PC-9 (cell line): ENCODE measurements at regions not wholly inside any gene's neighbourhood (a gene's known extent, or its start where the extent isn't known, plus 50 kb on each side); places are given as distances from the start of the nearest gene placed in this dataset.

Source experiments
- BruUV-seq: library from RNA; stranded (reverse); fragments of 400-500 nt; replicated peaks from 2 replicates; lab custom pipeline; 2021; lab: Mats Ljungman, UMichigan
- CTCF ChIA-PET: fragments of 300-600 bp; sonication (Branson Sonifier 250); formaldehyde crosslinking; loops from one replicate; lab custom pipeline; 2022; ENCODE audit warnings: antibody characterized with exemption; lab: Charles Lee
- POLR2A ChIA-PET: fragments of 300-600 bp; sonication (Branson Sonifier 250); formaldehyde crosslinking; loops from one replicate; lab custom pipeline; 2022; ENCODE audit warnings: antibody characterized with exemption; ENCODE audit not compliant: unreplicated experiment; lab: Charles Lee
- DNase-seq, 2 experiments: peaks; one replicate each; pipeline versions ENCODE4 v3.0.0 to v3.0.0-alpha.2; 2015 to 2022; ENCODE audit warnings: mixed read lengths in 1 of 2
- H2AFZ ChIP-seq: fragments of 200-600 bp; sonication (generic); 2 replicates; pipeline ENCODE4 v1.8.1; 2017; ENCODE audit warnings: antibody characterized with exemption
- H3F3A ChIP-seq: fragments of 200-600 bp; sonication (generic); 2 replicates; pipeline ENCODE4 v1.8.1; 2017; ENCODE audit warnings: antibody characterized with exemption, mild to moderate bottlenecking, low read depth; ENCODE audit not compliant: insufficient read depth
- H3K27ac ChIP-seq: fragments of 200-600 bp; sonication (generic); 2 replicates; pipeline ENCODE4 v1.6.1; 2016; ENCODE audit warnings: mixed run types
- H3K27me3 ChIP-seq: fragments of 200-600 bp; sonication (generic); 2 replicates; pipeline ENCODE4 v1.6.1; 2016; ENCODE audit warnings: low read depth, mixed run types; ENCODE audit not compliant: insufficient read depth
- H3K36me3 ChIP-seq: fragments of 200-600 bp; sonication (generic); 2 replicates; pipeline ENCODE4 v1.6.1; 2016; ENCODE audit warnings: low read depth, mixed run types
- H3K4me1 ChIP-seq: fragments of 200-600 bp; sonication (generic); replicated peaks from 2 replicates; pipeline ENCODE4 v1.6.1; 2016; ENCODE audit warnings: mixed run types; ENCODE audit not compliant: insufficient read depth
- H3K4me2 ChIP-seq: fragments of 200-600 bp; sonication (generic); 2 replicates; pipeline ENCODE4 v1.6.1; 2017; ENCODE audit warnings: mixed run types
- H3K4me3 ChIP-seq: fragments of 200-600 bp; sonication (generic); 2 replicates; pipeline ENCODE4 v1.6.1; 2016; ENCODE audit warnings: mixed run types
- H3K79me2 ChIP-seq: fragments of 200-600 bp; sonication (generic); 2 replicates; pipeline ENCODE4 v1.6.1; 2017; ENCODE audit warnings: low read depth, mixed run types
- H3K9me2 ChIP-seq: fragments of 200-600 bp; sonication (generic); 2 replicates; pipeline ENCODE4 v1.8.1; 2017; ENCODE audit warnings: mild to moderate bottlenecking; ENCODE audit not compliant: insufficient read depth
- H3K9me3 ChIP-seq: fragments of 200-600 bp; sonication (generic); 2 replicates; pipeline ENCODE4 v1.8.1; 2016; ENCODE audit warnings: low read depth; ENCODE audit not compliant: insufficient read depth
- H4K20me1 ChIP-seq: fragments of 200-600 bp; sonication (generic); 2 replicates; pipeline ENCODE4 v1.8.1; 2017; ENCODE audit not compliant: insufficient read depth
- EZH2 ChIP-seq: fragments of 200-600 bp; sonication (generic); IDR thresholded peaks from 2 replicates; pipeline ENCODE4 v1.8.0; 2017; ENCODE audit warnings: antibody characterized with exemption, low read depth
- intact Hi-C: fragments of 100-400 bp; cut with micrococcal nuclease; formaldehyde crosslinking; loops from one replicate; pipeline ENCODE4 v1.10.0; 2022; ENCODE audit not compliant: unreplicated experiment
- TF ChIP-seq, protein P1 (sequence below): fragments of 200-600 bp; sonication (generic); conservative IDR thresholded peaks from 2 replicates; pipeline ENCODE4 v1.6.1; 2017; ENCODE audit warnings: mixed run types, antibody characterized with exemption, mild to moderate bottlenecking, moderate library complexity

DNA sequence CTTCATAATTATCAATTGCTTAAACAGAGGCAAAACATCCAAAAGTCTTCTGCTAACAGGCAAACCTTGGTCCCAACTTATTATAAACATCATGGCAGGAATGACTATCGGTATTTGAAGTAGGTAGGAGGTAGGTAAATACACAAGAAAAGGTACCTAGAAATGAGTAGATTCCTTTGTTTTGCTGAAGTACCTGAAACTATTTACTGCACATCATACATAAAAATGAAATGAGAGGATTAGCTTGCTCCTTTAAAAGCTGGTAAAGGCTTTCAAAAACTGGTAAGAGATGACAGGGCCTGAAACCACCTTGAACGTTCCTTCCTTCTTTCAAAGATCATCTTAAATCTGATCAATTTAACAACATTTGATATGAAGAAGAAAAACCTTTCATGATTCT is 55.2 kb upstream of the MAPRE2 start:
- Histone ChIP-seq H3K27ac (no peak overlapping the region), H2AFZ (no peak overlapping the region), H3K4me3 (no peak overlapping the region), H3K9me2 (no peaks in the 10 kb centered on the region), H3K36me3 (no peaks in the 10 kb centered on the region), H3K4me1 (no peaks in the 10 kb centered on the region), H3K9me3 (no peaks in the 10 kb centered on the region), H3K4me2 (no peak overlapping the region), H3K79me2 (no peaks in the 10 kb centered on the region), H4K20me1 (no peaks in the 10 kb centered on the region), H3F3A (no peaks in the 10 kb centered on the region), H3K27me3 (no peaks in the 10 kb centered on the region)
- ChIA-PET CTCF (no interaction called here), POLR2A (interaction anchor here (0.7 kb wide), 1 partner anchor 59 kb away, joined by 3 read pairs; no protein-coding TSS in a partner anchor)
- DNase-seq: no peak
- BruUV-seq: no TSS peak
- TF ChIP-seq, protein P1, sequence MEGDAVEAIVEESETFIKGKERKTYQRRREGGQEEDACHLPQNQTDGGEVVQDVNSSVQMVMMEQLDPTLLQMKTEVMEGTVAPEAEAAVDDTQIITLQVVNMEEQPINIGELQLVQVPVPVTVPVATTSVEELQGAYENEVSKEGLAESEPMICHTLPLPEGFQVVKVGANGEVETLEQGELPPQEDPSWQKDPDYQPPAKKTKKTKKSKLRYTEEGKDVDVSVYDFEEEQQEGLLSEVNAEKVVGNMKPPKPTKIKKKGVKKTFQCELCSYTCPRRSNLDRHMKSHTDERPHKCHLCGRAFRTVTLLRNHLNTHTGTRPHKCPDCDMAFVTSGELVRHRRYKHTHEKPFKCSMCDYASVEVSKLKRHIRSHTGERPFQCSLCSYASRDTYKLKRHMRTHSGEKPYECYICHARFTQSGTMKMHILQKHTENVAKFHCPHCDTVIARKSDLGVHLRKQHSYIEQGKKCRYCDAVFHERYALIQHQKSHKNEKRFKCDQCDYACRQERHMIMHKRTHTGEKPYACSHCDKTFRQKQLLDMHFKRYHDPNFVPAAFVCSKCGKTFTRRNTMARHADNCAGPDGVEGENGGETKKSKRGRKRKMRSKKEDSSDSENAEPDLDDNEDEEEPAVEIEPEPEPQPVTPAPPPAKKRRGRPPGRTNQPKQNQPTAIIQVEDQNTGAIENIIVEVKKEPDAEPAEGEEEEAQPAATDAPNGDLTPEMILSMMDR: no peak
- TF ChIP-seq EZH2: no peak
- intact Hi-C loops: no loop called here

DNA sequence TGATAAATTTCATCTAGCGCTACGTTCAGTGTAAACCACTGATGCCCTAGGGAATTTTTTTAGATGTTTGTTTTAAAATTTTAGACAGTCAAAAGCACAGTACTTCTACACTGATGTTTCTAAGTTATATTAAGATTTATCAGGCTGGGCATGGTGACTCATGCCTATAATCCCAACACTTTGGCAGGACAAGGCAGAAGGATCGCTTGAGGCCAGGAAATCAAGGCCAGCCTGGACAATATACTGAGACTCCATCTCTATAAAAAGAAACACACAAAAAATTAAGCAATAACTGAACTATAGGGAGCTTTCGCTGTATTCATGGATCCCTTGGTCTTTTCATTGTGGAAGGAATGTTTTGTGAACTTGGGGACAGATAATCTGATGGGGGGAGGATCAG is 50.6 kb upstream of the MAPRE2 start:
- CTCF ChIA-PET: no interaction called here
- DNase-seq: no peak
- H3K79me2 ChIP-seq: no peaks in the 10 kb centered on the region
- no peaks in the 10 kb centered on the region for H3K36me3 ChIP-seq
- no peak overlapping the region for H2AFZ ChIP-seq
- no peak overlapping the region for H3K4me2 ChIP-seq
- no peak overlapping the region for H3K4me3 ChIP-seq
- no peaks in the 10 kb centered on the region for H3K4me1 ChIP-seq
- no peak for TF ChIP-seq EZH2
- TF ChIP-seq, protein P1: no peak
- H3K9me3 ChIP-seq: no peaks in the 10 kb centered on the region
- H3K9me2 ChIP-seq: no peaks in the 10 kb centered on the region
- intact Hi-C loops: no loop called here
- H3K27me3 ChIP-seq: no peaks in the 10 kb centered on the region
- no TSS peak for BruUV-seq
- no peaks in the 10 kb centered on the region for H4K20me1 ChIP-seq
- H3K27ac ChIP-seq: no peak overlapping the region
- POLR2A ChIA-PET: no interaction called here
- H3F3A ChIP-seq: no peaks in the 10 kb centered on the region

DNA sequence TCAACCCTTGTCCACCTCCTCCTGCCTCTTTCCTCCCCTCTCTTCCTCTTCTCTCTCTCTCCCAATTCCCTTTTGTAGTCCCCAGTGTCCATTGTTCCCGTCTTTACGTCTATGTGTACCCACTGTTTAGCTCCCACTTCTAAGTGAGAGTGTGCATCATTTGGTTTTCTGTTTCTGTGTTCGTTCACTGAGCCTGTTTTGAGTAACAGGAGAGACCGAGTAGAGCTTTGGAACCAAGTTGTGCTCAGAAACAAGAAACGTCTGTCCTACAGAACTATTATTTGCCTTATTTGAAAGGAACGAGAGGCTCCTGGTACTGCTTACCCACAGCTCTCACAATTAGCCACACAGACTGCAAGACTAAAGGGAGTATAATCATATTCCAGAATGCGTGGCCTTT is 50.1 kb upstream of the MAPRE2 start:
- Histone ChIP-seq H4K20me1 (no peaks in the 10 kb centered on the region), H3K36me3 (no peaks in the 10 kb centered on the region), H3K4me2 (no peak overlapping the region), H3F3A (no peaks in the 10 kb centered on the region), H3K27me3 (no peaks in the 10 kb centered on the region), H2AFZ (no peak overlapping the region), H3K79me2 (no peaks in the 10 kb centered on the region), H3K9me2 (no peaks in the 10 kb centered on the region), H3K4me3 (no peak overlapping the region), H3K4me1 (no peaks in the 10 kb centered on the region), H3K27ac (no peak overlapping the region), H3K9me3 (no peaks in the 10 kb centered on the region)
- TF ChIP-seq EZH2: no peak
- TF ChIP-seq, protein P1: no peak
- intact Hi-C loops: no loop called here
- ChIA-PET CTCF (no interaction called here), POLR2A (no interaction called here)
- DNase-seq: no peak
- BruUV-seq: no TSS peak
